Liver (tissue), 8 donors: ENCODE measurements at regions not wholly inside any gene's neighbourhood (a gene's known extent, or its start where the extent isn't known, plus 50 kb on each side); places are given as distances from the start of the nearest gene placed in this dataset.
A peak's percentile ranks its signal among the peaks of the same experiment; 100 is the strongest.

Experiments
- DNase-seq: peaks from one replicate; pipeline ENCODE4 v3.0.0-alpha.2; 2017; ENCODE audit warnings: low spot score
- H3K27ac ChIP-seq, 2 donors: one replicate each; pipeline ENCODE4 v1.7.0; 2013; ENCODE audit warnings: inconsistent platforms in 2 of 2, low read length in 2 of 2, control low read depth in 1 of 2, low read depth in 1 of 2, mild to moderate bottlenecking in 1 of 2
- H3K27me3 ChIP-seq, 4 donors: one replicate each; pipeline versions ENCODE4 v1.6.1 to v1.7.0; 2013; ENCODE audit warnings: low read length in 3 of 4, inconsistent platforms in 1 of 4, mild to moderate bottlenecking in 1 of 4, moderate library complexity in 1 of 4; ENCODE audit not compliant: control insufficient read depth in 4 of 4, insufficient read depth in 4 of 4
- H3K36me3 ChIP-seq, 4 donors: one replicate each; pipeline versions ENCODE4 v1.6.1 to v1.7.0; 2013; ENCODE audit warnings: low read length in 3 of 4, mild to moderate bottlenecking in 3 of 4, low read depth in 1 of 4, moderate library complexity in 1 of 4; ENCODE audit not compliant: control insufficient read depth in 4 of 4, insufficient read depth in 3 of 4
- H3K4me1 ChIP-seq, 4 donors: one replicate each; pipeline versions ENCODE4 v1.6.1 to v1.7.0; 2013; ENCODE audit warnings: low read length in 3 of 4, mild to moderate bottlenecking in 3 of 4, moderate library complexity in 1 of 4; ENCODE audit not compliant: control insufficient read depth in 4 of 4, insufficient read depth in 4 of 4
- H3K4me3 ChIP-seq, 3 donors: one replicate each; pipeline versions ENCODE4 v1.6.1 to v1.7.0; 2013; ENCODE audit warnings: low read length in 3 of 3, control low read depth in 1 of 3, low read depth in 1 of 3, mild to moderate bottlenecking in 1 of 3
- H3K9ac ChIP-seq, 2 donors: one replicate each; pipeline ENCODE4 v1.7.0; 2013; ENCODE audit warnings: low read length in 2 of 2, mild to moderate bottlenecking in 2 of 2, moderate library complexity in 2 of 2, control low read depth in 1 of 2, low read depth in 1 of 2
- H3K9me3 ChIP-seq, 4 donors: one replicate each; pipeline versions ENCODE4 v1.6.1 to v1.7.0; 2013; ENCODE audit warnings: low read length in 3 of 4; ENCODE audit not compliant: control insufficient read depth in 4 of 4
- ATF3 ChIP-seq: IDR thresholded peaks from 2 replicates; pipeline ENCODE4 v1.6.1; 2016; ENCODE audit warnings: antibody characterized with exemption
- CTCF ChIP-seq: fragments of 150-350 bp; IDR thresholded peaks from 2 replicates; pipeline ENCODE4 v1.5.1; 2017; ENCODE audit warnings: improper control_type of control experiment, low read depth, low read length; ENCODE audit not compliant: missing input control
- EGR1 ChIP-seq, 2 donors: IDR thresholded peaks; 2 replicates each; pipeline ENCODE4 v1.6.1; 2016 to 2018; ENCODE audit warnings: antibody characterized with exemption in 2 of 2, low read depth in 2 of 2
- FOXA1 ChIP-seq: IDR thresholded peaks from 2 replicates; pipeline ENCODE4 v1.6.1; 2016; ENCODE audit warnings: antibody characterized with exemption
- FOXA2 ChIP-seq: IDR thresholded peaks from 2 replicates; pipeline ENCODE4 v1.6.1; 2016; ENCODE audit warnings: antibody characterized with exemption
- GABPA ChIP-seq, 2 donors: IDR thresholded peaks in 1 of 2; conservative IDR thresholded peaks in 1 of 2; 2 replicates each; pipeline ENCODE4 v1.6.1; 2016; ENCODE audit warnings: antibody characterized with exemption in 2 of 2, mild to moderate bottlenecking in 1 of 2, moderate library complexity in 1 of 2
- HNF4A ChIP-seq, 2 donors: conservative IDR thresholded peaks; 2 replicates each; pipeline ENCODE4 v1.6.1; 2016; ENCODE audit warnings: antibody characterized with exemption in 2 of 2, mild to moderate bottlenecking in 2 of 2
- HNF4G ChIP-seq: IDR thresholded peaks from 2 replicates; pipeline ENCODE4 v1.6.1; 2016; ENCODE audit warnings: antibody characterized with exemption
- JUND ChIP-seq, 2 donors: IDR thresholded peaks; 2 replicates each; pipeline ENCODE4 v1.6.1; 2016; ENCODE audit warnings: antibody characterized with exemption in 2 of 2
- MAX ChIP-seq: IDR thresholded peaks from 2 replicates; pipeline ENCODE4 v1.6.1; 2016; ENCODE audit warnings: antibody characterized with exemption
- NR2F2 ChIP-seq: IDR thresholded peaks from 2 replicates; pipeline ENCODE4 v1.6.1; 2016; ENCODE audit warnings: antibody characterized with exemption
- RAD21 ChIP-seq, 2 donors: IDR thresholded peaks; 2 replicates each; pipeline ENCODE4 v1.6.1; 2016; ENCODE audit warnings: antibody characterized with exemption in 2 of 2, mild to moderate bottlenecking in 2 of 2
- REST ChIP-seq: IDR thresholded peaks from 2 replicates; pipeline ENCODE4 v1.6.1; 2016; ENCODE audit warnings: antibody characterized with exemption, mild to moderate bottlenecking
- RXRA ChIP-seq, 2 donors: IDR thresholded peaks; 2 replicates each; pipeline ENCODE4 v1.6.1; 2017 to 2018; ENCODE audit warnings: antibody characterized with exemption in 2 of 2, mild to moderate bottlenecking in 1 of 2
- SP1 ChIP-seq: IDR thresholded peaks from 2 replicates; pipeline ENCODE4 v1.6.1; 2018; ENCODE audit warnings: antibody characterized with exemption, mild to moderate bottlenecking
- TAF1 ChIP-seq: conservative IDR thresholded peaks from 2 replicates; pipeline ENCODE4 v1.6.1; 2016; ENCODE audit warnings: antibody characterized with exemption, mild to moderate bottlenecking
- YY1 ChIP-seq: IDR thresholded peaks from 2 replicates; pipeline ENCODE4 v1.6.1; 2016; ENCODE audit warnings: antibody characterized with exemption, mild to moderate bottlenecking
- ZBTB33 ChIP-seq: IDR thresholded peaks from 2 replicates; pipeline ENCODE4 v1.6.1; 2016; ENCODE audit warnings: antibody characterized with exemption
- WGBS: extraction: QIAGEN DNeasy Blood & Tissue Kit; methylation state at CpG from one replicate; pipeline ENCODE4 v1.1.7; 2013; 5-methylcytosine and 5-hydroxymethylcytosine counted together
- donor health status: healthy.
- donor health status: healthy.
- donor health status: healthy.
- donor health status: healthy.
- donor health status: healthy.

- WGBS: 36% methylated on average over 12 of the region's 12 CpGs
- peak overlapping the region in 1 of 3 donors; percentile 22 for H3K4me3 ChIP-seq
- peaks cover 0 to 7% (median 0%) of the 10 kb centered on the region in 4 donors for H3K4me1 ChIP-seq
- peak; percentile 37 for DNase-seq
- H3K9ac ChIP-seq: peak overlapping the region in 1 of 2 donors; percentile 41
- TF ChIP-seq TAF1 (no peak), SP1 (peak; percentile 82), REST (peak; percentile 37), YY1 (peak; percentile 89), GABPA (IDR thresholded peaks at IDR 0.05 in 1 of 2, conservative IDR thresholded peaks at IDR 0.05 in 1 of 2) (peak in 1 of 2 donors; percentile 12), FOXA1 (peak; percentile 86), NR2F2 (peak; percentile 22), HNF4G (peak; percentile 29), JUND (IDR thresholded peaks at IDR 0.05) (peak; percentile 95 to 98), FOXA2 (peak; percentile 84), RAD21 (IDR thresholded peaks at IDR 0.05) (peak; percentile 46 to 58), EGR1 (IDR thresholded peaks at IDR 0.05; ENCODE audit: low read depth in 2 of 2) (peak in 1 of 2 donors; percentile 66), RXRA (IDR thresholded peaks at IDR 0.05) (peak; percentile 42 to 64), MAX (no peak), CTCF (no peak), ZBTB33 (peak; percentile 31), ATF3 (peak; percentile 91), HNF4A (conservative IDR thresholded peaks at IDR 0.05) (peak; percentile 52 to 63)
- H3K36me3 ChIP-seq: no peaks in the 10 kb centered on the region
- peak overlapping the region in 1 of 2 donors; percentile 52 for H3K27ac ChIP-seq
- no peaks in the 10 kb centered on the region for H3K27me3 ChIP-seq
- no peaks in the 10 kb centered on the region for H3K9me3 ChIP-seq
These were observed 343.0 kb downstream of the BMP4 start for GRCh38 chr14:53613404-53614253.
